HG03460 (cell line): ENCODE measurements at regions not wholly inside any gene's neighbourhood (a gene's known extent, or its start where the extent isn't known, plus 50 kb on each side); places are given as distances from the start of the nearest gene placed in this dataset.
"Not testable (repeated sequence)": the region's sequence is repeated elsewhere in the genome, so short reads cannot be mapped to it uniquely, and the experiment has no call there.

Source experiments
- ATAC-seq: cut with Tn5 transposase; IDR thresholded peaks from one replicate; pipeline ENCODE4 v1.9.1; 2021; ENCODE audit not compliant: unreplicated experiment

- no peak for ATAC-seq
Observed at GRCh38 chr13:103516015-103516795, 450.0 kb upstream of the SLC10A2 start.

DNA sequence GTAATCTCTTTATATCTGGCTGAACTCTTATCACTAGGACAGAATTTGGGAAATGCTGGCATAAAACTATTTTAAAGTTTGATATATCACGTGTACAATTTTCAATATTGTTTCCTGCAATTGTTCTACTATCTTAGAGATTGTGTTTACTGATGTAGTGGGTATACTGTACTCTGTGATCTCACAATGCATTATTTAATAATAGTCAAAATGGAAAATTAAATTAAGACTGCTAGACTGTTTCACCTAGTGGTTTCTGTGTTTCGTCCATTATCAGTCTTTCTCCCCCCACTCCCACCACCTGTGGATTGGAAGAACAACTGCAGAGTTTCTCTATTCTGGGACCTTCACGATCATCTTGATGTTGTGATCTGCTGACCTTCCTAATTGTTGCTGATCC lies 449.2 kb upstream of the SLC10A2 start:
- ATAC-seq = no peak

DNA sequence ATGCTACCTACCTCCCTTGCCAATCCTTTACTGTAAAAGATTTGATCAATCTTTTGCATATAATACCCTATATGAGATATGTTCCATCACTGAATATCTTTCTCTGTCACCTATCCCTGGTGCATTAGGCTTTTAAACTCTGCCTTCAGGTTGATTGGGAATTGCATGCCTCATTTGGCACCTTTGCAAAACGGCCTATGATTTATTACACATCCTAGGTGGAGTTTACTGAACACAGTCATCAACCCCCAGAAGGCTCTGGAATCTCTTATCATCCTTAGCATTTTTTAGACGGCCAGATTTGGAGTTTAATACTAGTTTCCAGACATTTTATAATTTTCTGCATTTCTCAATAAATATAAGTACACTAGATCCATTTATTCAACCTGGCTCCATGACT lies 448.4 kb upstream of the SLC10A2 start:
- ATAC-seq = no peak

- ATAC-seq = no peak
Observed at GRCh38 chr13:103514188-103514587, 448.0 kb upstream of the SLC10A2 start.

- ATAC-seq = no peak
Observed at GRCh38 chr13:103510007-103510535, 443.9 kb upstream of the SLC10A2 start.

GRCh38 chr13:103497404-103497803 lies 431.2 kb upstream of the SLC10A2 start:
- ATAC-seq = no peak

DNA sequence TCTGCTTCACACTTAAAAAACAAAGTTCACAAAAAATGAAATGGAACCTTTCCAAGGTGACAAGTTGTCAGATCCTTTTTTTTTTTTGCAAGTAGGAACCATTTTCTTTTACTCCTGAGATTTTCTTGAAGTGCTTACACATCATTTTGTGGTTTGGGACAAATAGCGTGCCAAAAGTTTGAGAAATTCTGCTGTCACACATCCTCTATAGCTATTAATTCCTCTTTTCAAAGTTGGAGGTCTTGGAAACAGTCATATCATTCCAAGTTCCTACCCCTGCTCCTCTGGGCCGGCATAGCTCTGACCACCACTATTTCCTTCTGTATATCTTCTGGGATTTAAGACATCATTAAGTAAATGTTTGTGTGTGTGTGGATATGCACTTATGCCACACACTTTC lies 421.6 kb upstream of the SLC10A2 start:
- no peak for ATAC-seq

DNA sequence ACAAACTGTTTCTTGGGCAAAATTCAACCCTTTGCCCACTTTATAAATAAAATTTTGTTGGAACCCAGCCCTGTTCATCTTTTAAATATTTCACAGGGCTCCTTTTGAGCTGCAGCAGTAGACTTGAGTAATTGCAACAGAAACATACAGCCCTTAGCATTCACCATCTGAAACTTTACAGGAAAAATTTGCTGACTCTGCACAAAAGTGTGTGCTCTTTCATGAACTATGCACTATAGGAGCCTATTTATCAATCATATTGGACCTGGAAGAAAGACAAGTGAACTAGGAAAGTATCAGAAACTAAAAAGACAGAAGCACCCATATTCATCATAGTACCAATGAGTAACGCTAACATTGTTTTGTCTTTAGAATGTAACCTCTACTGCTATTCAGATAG lies 406.9 kb upstream of the SLC10A2 start:
- ATAC-seq = no peak

DNA sequence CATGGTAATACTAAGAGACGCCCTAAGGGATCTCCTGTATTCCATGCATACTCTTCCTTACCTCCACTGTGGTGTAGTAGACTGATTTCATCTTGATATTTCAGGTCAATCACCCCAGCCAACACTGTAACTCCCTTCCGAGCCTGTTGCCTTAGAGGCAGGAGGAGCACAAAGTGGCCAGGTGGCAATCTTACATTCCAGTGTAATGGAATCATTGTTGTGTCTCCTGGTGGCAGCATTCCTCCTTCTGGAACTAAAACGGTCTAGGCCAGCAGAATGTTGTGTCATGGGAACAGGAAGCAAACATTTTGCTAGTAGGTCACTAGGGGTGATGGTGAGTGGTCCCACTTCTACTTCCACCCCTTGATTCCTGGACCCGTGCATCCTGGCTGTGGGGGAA lies 405.7 kb upstream of the SLC10A2 start:
- ATAC-seq = no peak

DNA sequence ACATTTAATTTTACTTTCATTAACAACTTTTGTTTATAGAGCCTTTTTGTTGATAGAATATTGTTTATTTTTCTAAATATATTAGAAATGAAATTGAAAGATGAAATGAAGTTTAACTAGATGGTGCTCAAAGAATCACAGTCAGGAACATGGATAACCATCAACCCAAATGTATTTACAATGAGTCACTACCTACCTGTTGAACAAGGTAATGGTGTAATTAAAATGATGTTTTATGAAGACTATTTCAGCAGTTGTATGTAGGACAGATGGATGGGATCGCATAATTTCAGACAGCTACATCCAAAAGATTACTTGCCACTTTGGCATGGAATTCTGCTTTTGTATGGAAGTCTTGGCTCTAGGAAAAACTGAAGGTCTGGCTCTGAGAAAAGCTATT lies 403.6 kb upstream of the SLC10A2 start:
- no peak for ATAC-seq

DNA sequence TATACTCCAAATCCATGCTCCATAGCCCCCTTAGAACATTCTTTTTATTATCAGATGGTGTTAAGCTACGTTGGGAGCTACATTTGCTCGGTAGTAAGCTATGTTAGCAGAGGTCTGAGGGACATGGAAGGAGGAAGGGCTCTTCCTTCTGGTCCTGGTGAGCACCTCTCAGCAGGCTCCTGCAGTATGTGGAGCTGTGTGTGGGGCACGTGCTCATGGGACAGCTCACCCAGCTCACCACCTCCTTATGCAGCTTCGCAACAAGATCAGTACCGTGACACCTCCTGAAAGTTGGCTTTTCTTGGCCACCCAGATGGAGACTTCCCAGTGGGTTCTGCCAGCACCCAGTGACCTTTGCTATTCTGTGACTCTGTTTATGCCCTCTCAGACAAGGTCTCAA lies 400.5 kb upstream of the SLC10A2 start:
- ATAC-seq = no peak

GRCh38 chr13:103460246-103460645 lies 394.0 kb upstream of the SLC10A2 start:
- ATAC-seq = not testable (repeated sequence)

- ATAC-seq = not testable (repeated sequence)
Observed at GRCh38 chr13:103457050-103457449, 390.8 kb upstream of the SLC10A2 start.

DNA sequence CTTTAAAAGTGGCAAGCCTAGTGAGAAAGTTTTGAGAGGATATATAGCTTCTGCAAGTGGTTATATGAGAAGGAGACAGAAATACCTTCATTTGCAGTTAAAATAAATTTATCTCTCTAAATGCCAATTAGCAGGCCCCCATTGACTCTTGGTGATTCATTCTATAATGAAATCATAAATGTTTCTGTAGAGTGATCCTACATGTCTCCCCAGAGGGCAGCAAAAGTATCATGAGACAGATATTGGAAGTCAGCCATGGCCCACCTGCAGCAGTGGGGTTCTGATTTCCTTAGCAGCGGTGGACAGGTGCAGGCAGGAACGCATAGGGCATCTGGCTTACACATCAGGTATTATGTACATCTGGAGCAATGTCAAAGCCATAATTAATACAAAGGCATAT lies 385.4 kb upstream of the SLC10A2 start:
- no peak for ATAC-seq

GRCh38 chr13:103443604-103444003 lies 377.4 kb upstream of the SLC10A2 start:
- no peak for ATAC-seq

GRCh38 chr13:103437651-103438050 lies 371.4 kb upstream of the SLC10A2 start:
- ATAC-seq = no peak

DNA sequence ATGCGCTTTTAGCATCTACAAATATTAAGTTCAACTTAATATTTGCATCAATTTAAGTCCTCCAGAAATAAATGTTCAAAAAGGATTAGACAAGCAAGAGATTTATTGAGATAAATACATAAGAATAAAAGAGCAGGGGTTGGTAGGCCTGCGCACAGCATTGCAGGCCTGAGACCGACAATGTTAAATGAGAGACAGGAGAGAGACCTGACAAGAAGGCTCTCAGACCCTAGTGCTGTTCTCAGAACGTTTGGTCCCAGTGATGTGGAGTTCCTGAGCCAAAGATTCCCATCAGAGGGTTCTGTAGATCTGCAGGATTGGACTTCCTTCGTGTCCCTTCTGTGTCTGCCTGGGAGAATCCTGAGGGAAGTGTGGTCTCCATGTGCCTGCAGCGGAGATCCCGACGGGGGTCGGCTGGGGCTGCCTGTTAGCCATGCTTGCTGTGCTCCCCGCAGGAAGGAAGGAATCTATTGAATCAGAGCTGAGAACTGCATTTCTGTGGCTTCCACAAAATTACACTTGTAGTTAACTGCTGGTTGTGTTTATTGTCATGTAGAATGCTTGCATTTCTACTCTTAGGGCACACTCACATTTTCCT lies 369.9 kb upstream of the SLC10A2 start:
- ATAC-seq = no peak

GRCh38 chr13:103431856-103432255 lies 365.6 kb upstream of the SLC10A2 start:
- no peak for ATAC-seq

- no peak for ATAC-seq
Observed at GRCh38 chr13:103430368-103430767, 364.2 kb upstream of the SLC10A2 start.

GRCh38 chr13:103410002-103410401 lies 343.8 kb upstream of the SLC10A2 start:
- ATAC-seq = no peak

DNA sequence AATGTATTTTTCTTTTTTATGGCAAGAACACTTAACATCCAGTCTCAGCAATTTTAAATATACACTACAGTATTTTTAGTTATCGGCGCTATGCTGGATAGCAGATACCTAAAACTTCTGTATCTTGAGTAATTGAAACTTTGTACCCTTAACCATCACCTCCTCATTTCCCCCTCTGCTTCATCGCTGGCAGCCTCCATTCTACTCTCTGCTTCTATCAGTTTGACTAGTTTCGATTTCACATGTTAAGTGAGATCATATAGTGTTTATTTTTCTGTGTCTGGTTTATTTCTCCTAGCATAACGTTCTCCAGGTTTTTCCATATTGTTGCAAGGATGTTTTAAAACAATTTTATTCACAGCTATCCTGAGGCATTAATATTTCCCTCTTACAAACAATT lies 340.8 kb upstream of the SLC10A2 start:
- no peak for ATAC-seq

DNA sequence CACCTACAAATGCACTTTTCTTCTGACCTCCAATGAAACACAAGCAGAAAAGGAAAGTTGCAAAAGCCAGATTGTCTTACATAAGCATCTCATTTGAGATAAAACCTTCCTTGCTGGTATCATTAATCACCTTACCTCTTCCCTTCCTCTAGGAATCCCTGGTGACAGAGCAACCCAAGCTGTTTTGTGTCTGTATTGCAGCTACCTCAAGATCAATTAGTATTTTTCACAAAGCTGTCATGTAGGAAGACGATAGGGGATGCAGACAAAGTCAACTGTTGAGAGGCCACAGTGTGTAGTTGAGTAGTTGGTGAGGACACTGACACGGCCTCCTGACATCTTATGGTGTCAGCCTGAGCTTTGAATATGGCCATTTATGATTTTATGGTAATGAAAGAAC lies 339.1 kb upstream of the SLC10A2 start:
- ATAC-seq = no peak

DNA sequence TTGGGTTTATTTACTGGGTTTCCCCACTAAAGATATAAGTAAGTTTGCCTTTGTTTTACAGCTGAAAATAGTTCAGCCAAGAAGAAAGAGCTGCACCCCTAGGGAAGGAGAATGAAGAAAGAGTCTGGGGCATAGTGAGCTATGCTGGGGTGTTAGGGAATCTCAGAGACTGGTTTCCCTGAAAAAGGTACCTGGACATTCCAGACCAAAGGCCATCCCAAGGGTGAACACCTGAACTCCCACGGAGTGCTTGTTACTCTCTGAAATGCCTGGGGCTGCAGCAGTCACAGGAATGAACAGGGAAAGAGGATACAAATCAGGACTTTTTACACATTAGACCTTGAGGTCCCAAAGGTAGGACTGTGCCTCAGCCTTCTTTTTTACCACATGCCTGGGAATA lies 337.6 kb upstream of the SLC10A2 start:
- no peak for ATAC-seq
